GM19238 (cell line): ENCODE measurements at regions not wholly inside any gene's neighbourhood (a gene's known extent, or its start where the extent isn't known, plus 50 kb on each side); places are given as distances from the start of the nearest gene placed in this dataset.
"Not testable (repeated sequence)": the region's sequence is repeated elsewhere in the genome, so short reads cannot be mapped to it uniquely, and the experiment has no call there.

Experiments used
- DNase-seq: peaks from one replicate; pipeline ENCODE4 v3.0.0; 2011; ENCODE audit warnings: low spot score; ENCODE audit not compliant: insufficient read length

DNA sequence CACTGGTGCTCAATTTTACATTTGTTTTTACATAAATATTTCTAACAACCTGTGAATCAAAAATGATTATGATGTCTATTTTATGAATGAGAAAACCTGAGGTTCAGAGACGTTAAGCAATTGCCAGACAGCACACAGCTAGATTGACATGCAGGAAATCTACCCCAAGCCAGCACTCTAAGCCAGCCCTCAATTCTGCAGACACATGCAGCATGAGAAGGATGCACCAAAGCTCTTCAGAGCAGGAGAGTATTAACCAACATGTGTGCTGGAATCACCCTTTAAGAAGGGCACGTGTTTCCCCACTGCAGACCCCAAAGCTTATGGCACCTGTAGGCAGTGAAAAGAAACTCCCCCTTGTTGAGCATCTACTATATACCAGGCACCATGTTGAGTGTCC lies 126.1 kb upstream of the ARHGEF3 start:
- DNase-seq: no peak

DNA sequence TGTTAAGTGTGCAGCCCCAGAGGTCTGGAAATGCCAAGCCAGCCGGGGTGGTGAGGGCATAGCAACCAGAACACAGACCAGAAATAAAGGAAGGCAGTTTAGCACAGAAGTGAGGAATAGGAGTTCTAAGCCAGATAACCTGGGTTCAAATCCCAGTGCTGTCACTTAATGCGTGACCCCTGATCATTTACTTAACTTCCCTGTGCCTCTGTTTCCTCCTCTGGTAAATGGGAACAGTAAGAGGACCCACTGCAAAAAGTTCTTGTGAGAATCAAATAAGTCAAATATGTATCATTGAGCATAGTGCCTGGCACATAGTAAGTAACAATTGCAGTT lies 125.2 kb upstream of the ARHGEF3 start:
- DNase-seq: no peak

DNA sequence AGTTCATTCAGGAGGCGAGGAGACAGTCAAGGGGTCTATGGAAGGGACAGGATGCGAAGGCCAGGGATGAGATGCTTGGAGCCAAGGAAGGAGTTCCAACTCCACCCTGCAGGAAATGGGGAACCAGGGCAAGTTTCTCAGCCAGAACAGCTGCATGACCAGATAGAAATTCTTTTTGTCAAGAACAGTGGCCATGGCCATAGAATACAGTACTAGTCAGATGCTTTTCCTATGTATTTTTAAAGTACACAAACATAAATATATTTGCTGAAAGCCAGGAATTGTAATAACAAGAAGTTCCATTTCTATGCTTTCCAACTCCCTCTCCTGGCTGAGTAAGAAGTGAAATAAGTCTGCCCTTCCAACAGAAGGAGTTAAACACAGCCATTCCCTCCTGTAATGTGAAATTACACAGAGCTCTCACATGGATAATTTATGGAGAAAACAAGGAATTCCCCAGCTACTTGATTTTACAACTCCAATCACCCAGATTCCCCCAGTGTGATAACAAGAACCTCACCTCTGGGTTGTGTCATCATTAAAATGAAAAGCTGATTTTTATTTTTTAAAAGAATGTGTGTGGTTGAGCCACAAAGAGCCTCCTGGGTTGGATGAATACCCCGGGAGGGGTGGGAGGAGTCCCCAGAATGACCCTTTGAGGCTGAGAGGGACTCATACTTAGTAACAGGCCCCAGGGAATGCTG lies 124.6 kb upstream of the ARHGEF3 start:
- no peak for DNase-seq

DNA sequence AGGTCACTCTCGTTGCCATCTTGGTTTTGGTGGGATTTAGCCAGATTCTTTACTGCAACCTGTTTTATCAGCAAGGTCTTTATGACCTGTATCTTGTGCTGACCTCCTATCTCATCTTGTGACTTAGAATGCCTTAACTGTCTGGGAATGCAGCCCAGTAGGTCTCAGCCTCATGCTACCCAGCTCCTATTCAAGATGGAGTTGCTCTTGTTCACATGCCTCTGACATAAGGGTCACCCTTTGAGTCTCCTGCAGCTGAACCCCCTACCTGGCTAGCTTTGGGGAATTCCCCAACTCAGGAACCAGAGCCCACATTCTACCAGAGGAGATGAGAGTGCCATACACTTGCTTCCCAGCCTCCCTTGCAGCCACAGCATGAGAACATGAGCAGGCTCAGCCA lies 123.0 kb upstream of the ARHGEF3 start:
- DNase-seq: not testable (repeated sequence)

DNA sequence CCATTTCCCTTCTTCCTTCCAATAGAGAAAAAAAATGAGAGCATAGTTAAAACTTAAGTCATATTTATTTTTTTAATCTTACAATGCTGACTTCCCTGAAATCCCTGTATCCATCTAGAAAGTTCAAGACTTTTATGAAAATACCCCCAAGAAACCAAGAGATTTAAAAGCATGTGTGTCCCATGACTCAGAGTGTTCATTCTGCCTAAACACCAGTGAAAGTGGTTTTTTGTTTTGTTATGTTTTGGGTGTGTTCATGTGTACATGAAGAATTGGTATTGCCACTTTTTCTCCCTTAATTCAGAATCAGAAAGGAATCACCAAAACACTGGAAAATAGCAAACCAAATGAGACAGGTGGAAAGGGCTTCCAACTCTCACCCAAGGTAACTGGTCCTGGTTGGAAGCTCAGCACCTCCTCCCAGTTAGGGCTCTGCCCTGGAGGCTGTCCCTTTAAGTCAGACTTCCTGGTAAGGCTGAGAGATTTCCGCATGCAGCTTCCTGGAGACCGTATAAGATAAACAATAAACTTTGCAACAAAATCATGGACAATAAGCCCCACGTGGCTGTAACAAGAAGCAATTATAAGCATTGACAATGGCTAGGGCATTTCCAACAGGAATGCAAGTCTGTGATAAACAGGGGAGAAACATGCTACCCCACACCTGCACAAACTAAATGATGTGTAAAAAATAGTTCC lies 121.9 kb upstream of the ARHGEF3 start:
- no peak for DNase-seq

DNA sequence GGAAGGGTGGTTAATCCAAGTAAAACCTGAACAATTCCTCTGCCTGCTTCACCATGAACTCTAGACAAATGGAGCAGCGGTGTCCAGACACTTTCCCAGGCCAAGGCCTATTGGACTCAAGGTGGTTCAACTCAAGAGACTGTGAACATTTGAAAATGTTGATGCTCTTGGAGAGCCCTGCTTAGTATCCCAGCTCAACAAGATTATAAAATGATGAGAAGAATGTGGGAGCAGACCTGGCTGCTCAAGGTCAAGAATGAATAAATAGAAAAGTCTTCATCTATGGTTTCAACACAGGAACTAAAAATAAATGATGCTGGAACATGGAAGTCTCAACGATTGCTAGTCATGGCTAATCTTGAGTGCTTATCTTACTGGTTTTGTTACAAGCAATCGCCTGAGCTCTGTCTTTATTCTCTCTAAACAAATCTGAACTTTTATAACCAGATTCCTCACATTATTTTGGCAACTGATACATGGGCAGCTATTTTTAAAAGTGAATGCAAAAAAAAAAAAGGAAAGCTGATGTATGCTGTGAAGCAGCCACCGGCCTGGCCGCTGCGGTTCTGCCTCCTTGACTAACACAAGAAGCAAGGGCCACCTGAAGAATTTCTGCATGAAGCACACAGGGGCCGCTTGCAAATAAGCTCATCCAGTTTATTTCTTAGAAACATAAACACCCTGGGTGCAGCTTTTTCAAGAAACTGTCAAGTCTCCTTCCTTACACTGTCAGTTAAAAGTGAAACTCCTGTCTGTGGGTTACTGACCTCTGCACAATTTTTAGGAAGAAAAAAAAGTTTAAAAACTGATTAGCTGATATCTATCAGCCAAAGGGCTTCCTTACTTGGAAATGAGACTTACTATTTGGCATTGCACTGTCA lies 120.1 kb upstream of the ARHGEF3 start:
- DNase-seq: no peak

DNA sequence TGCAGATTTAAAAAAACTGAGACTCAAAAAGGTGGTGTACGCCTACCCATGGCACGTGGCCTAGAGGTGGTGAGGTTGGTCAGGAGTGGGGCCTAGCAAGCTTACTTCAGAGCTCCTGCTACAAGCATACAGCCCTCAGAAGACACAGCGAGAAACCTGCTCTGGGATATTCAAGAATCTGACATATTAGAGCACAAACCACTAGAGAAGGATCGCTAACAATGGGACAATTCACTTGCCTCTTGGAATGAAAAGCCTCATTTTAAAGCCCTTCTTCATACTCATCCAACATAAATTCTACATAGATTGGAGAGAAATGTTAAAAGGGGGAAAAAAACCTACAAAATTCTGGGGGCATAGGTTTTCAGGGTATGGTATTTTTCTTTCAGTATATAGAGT lies 118.0 kb upstream of the ARHGEF3 start:
- DNase-seq: no peak

DNA sequence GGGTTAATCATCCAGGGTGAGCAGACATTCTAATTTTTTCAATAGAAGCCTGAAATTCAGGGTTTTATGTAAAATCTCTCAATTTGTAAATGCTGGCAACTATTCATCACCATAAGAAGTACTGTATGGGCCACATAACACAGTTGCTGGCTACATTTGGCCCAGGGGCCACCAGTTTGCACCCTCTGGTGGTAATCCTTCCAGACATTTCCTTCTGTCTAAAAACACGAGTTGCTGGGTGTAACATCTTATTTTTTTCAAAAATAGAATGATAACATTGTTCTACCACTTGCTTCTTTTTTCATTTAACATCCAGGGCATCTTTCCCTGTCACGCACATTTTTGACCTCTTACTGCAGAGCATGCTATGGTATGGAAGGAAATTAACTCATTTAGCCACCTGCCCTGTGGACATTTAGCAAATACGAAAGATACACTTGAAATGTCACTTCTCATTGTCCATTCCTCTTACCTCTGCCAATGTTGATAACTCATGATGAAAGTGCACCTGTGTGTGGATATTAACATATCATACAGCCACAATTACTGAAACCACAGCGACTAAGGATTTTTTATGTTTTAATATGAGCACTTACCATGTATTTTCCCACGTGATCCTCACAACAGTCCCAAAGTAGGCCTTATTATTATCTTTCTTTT lies 117.5 kb upstream of the ARHGEF3 start:
- DNase-seq: no peak

DNA sequence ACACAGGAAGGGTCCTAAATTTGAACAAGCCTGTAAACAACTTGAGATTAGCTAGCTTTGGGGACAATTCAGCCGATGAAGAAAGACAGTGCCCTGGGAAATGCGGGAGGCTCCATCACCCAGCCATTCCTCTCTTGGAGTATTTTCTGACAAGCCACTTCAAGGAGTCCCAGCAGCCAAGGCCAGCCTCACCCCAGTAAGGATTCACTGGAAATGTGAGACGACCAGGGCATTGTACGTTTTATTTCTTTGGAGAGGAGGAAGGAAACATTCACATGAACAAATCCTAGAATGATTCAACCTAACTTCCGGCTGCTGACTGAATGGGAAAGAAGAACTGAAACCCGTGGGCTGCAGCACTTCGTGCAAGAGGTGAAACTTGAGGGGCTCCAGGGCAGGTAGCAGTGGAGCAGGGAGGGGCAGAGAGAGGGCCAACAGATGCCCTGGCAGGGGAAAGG lies 116.4 kb upstream of the ARHGEF3 start:
- peak; percentile 38 for DNase-seq

DNA sequence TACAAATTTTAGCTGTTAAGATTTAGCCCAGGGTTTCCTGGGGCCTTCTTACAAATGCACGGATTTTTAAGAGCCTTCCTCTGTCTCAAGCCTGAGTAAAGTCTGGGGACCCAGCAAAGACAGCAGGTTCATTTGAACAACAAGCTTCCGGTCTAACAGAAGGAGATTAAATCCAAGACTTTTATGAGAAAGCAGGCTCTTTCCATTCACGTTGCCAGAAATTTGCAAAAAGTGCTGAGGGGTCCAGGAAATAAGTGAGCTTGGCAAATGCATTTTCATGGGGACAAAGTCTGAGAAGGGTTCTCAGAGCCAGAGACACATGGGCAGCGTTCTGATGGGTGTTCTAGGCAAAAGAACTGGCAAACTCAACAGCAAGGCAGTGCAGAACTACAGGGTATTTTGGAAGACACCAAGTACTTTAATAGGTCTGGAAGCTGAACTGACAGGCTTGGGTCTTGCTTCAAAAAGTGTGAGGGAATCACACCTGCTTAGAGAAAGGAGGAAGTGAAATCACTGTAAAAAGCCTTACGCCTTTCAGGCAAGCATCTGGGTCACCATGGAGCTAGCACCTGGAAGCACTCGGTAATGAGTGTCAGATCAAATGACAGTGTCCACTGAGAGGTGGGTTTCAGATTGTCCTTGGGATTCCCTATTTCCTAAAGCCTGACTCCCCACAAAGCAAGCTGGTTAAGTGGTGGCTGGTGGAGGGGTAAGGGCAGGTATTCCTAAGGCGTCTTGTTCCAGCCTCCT lies 115.8 kb upstream of the ARHGEF3 start:
- peak; percentile 43 for DNase-seq

DNA sequence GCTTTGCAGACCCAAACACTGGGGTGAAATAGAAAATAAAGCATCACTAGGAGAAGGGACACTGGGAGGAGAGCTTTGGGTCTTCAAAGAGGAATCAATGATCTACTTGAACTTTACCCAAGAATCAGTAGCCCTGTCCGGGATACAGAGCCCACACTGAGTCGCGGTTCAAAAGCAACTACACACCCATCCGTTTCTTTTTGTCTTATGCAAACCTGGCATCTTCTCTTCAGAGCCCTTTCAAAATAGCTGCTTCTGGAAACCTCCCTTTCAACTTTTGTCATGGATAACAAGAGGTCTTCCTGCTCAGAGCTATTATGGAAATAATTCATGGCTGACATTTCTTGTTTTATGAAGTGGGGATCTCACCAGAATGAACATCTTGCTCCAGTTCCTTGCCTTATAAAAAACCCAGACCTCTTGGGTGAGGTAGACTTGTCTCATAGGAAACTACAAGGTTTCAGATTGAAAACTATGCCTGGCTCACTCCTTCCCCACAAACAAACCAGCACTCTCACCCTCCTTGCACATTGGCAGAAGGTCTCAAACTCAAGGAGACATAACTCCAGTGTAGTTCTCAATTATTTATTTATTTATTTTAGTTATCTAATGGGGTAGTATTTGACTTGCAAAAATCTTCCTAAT lies 115.1 kb upstream of the ARHGEF3 start:
- no peak for DNase-seq

DNA sequence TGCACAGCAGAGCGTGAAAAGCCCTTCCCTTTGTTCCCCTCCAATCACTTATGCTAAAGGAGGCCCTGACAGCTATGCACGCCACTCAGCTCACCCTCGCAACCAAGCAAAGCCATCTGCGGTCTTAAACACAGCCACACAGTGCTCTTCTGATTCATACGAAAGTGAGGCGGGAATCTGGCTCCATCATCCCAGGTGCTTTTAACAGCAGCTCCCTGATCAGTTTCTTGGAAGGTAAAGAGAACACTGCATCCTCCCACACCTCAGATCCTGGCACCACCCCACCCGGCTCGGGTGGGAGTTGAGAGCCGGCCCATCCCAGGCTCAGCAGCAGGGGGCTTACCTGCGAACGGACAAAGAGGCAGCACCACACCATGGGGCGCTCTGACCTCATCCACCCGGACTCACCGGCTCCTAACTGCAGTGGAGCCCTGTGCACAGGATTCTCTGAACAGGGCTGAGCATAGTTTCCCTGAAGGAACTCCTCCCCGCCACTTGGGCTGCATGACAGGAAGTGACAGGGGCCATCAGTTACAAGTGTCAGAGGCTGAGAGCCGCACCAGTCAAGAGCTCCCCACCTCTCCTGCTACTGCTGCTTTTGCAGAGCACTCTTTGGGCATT lies 114.3 kb upstream of the ARHGEF3 start:
- no peak for DNase-seq

DNA sequence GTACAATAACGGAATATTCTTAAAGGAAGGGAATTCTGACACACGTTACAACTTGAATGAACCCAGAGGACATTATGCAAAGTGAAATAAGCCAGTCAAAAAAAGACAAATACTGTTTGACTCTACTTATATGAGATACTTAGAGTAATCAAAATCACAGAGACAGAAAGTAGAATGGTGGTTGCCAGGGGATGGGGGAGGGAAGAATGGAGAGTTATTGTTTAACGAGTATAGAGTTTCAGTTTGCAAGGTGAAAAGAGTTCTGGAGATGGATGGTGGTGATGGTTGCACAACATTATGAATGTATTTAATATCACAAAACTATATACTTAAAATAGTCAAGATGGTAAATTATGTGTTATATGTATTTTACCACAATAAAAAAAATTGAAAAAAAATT lies 112.9 kb upstream of the ARHGEF3 start:
- DNase-seq: no peak

DNA sequence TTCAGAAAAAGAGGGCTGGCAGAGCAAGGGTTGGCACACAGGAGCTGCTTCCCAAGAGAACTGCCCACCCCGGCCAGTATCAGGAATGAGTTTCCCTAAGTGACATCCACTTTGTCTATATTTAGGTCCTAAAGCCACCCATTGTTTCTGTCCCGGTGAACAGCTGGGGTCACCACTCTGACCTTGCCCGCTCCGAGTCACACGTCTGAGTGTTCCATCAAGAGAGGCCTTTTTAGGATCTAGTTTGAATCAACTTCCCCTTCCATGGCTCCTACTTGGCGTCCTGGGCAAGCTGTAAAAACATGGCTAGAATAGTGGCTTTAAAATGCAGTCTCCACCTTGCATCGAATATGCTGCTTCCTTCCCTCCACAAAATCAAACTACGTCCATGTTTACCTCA lies 109.6 kb upstream of the ARHGEF3 start:
- DNase-seq: no peak

DNA sequence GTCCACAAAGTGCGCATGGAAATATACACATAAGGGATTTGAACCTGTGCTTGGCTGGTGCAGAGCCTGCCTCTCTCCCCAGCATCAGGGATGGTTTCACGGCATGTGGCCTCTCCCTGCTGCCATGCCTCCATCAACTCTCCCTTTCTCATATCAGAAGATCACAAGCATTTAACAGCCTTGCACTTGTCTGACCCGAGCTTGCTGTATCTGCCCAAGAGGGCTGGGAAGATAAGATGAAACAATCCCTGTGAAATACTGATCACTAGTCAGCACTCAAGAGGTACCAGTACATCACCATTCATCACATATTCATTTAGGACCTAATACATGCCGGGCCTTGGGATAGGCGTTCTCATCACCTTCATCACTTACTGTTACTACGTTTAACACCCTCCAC lies 107.6 kb upstream of the ARHGEF3 start:
- DNase-seq: no peak

DNA sequence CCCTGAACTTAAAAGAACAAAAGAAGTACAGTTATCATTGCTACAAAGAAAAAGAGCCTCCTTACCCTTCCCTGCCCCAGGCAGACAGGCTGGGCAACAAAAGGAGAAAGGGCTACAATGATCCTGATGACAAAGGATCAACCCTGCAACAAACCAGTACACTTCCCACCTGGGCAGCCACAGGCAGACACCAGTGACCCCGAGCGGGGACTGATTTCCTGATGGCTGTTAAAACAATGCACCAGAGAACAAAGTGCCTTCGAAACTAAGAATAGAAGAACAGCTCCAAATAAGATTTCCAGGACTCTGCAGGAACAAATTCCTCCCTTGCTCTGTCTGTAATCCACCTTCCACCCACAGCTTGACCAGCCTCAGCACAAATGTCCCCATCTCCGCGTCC lies 106.3 kb upstream of the ARHGEF3 start:
- DNase-seq: no peak

DNA sequence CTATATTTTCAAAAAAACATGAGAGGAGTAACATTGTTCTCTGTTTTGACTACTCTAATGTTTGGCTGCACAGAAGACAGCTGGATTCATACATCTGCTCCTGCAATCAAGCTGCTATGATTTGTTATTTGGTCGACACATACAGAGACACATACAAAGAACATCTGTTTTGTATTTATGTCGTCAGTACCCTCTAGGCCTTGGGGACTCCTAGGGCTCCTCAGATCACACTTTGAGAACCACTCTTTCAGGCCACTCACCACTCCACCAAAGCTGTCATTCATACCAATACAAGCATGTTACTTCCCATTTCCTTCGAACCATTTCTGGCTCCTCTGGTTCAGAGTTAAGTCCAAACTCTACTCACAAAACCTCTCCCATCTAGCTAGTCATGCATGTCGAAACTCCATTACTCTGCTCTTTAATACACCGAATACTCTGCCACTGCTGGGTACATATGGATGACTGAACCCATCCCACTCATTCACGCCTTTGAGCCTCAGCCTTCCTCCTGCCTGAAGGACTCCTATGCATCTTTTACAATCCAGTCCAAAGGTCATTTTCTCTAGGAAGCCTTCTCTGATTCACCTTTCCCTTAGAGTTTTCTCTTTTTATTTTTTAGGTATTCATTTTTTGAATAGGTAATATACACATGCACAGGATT lies 102.9 kb upstream of the ARHGEF3 start:
- DNase-seq: no peak

DNA sequence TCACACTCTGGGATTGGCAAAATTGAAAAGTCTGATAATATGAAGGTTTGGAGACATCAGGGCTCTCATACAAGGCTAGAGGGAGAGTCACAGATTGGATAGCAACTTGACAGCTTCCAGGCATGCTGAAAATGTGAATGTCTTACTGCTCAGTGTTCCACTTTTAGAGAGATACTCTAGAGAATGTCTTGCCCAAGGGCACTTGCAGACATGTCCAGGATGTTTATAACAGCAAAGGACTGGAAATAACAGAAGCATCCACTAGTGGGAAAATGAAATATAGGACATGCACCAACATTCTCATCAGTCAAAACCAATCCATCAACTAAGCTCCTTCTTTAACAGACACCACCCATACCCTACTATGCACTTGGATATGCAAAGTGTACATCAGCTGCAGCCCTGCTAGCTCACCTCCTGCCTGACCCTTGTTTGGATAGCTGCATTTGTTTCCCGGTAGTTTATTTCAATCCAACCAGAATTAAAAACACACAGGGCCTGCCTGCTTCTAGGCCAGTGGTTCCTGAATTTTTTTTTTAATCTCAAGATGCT lies 101.6 kb upstream of the ARHGEF3 start:
- DNase-seq: no peak

DNA sequence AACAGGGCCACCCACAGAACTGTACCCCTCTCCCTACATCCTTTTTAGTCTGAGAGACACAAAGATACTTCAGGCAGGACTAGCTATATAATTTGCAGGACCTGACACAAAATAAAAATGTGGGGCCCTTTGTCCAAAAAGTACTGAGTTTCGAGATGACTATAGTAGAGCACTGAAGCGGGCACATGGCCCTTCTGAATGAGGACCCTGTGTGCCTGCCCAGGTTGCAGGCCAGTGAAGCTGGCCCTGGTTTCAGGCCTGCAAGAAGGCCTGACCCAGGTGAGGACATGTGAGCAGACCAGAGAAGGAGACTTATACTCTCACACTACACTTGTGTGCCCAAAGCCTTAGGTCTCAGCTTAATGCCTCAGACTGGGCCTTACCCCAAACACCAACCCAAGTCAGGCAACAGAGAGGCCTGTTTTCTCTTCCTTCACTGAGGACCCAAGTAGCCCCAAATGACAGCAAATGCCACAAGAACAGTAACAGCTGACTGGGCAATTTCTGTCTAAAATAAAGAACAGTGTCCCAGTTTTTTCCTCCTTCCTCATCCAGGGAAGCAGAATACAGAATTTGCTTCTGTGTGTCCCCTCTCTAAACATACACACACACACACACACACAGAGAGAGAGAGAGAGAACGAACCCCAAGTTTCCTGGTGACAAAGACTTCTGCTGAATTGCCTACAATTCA lies 100.9 kb upstream of the ARHGEF3 start:
- no peak for DNase-seq
